ENCODE measurements at regions not wholly inside any gene's neighbourhood (a gene's known extent, or its start where the extent isn't known, plus 50 kb on each side); places are given as distances from the start of the nearest gene placed in this dataset.

DNA sequence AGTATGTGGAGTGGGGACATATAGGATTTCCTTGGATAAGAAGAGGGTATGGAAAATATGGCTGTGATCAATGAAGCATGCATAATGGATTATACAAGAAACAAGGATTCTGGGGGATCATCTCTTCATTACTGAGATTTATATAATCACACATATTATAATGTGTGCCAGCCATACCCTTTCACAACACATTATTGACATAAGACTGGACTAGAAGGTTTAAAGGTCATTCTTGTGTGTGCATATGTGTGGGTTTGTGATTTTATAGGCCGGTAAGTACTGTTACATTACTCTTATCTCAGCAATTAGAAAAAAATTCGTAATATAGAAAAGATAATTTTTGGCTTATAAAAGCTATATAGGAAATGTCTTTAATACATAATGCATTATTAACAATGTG, 62.2 kb upstream of the DCC start (continued):
- TF ChIP-seq, protein P1, sequence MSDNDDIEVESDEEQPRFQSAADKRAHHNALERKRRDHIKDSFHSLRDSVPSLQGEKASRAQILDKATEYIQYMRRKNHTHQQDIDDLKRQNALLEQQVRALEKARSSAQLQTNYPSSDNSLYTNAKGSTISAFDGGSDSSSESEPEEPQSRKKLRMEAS (CRISPR knock-in tag; IDR thresholded peaks at IDR 0.05): no peak
- TF ChIP-seq ZNF317 (CRISPR knock-in tag; IDR thresholded peaks at IDR 0.05; ENCODE audit: borderline replicate concordance, low read depth): no peak
- TF ChIP-seq SP1 (CRISPR knock-in tag; conservative IDR thresholded peaks at IDR 0.05): no peak
- TF ChIP-seq JUN (CRISPR knock-in tag; IDR thresholded peaks at IDR 0.05): no peak
- no peak for TF ChIP-seq ZNF671 (CRISPR knock-in tag; IDR thresholded peaks at IDR 0.05)

DNA sequence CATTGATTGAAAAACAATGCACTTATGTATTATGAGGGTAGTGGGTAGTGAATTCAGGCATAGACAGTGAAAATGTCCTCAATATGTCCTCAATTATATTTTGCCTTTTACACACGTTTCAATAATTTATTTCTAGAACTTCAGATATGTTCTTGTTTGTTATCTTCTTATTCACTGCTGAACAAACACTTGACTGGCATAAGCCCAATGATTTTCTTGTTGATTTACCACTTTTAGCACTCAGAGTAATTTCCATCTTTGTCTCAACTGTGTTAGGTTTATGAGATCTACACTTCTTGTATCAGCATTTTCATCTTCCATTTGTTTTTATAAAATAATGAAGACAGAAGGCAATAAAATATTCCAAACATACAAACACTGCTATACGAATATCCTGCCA, 61.8 kb upstream of the DCC start:
- no peaks in the 10 kb centered on the region for H3K36me3 Mint-ChIP-seq

DNA sequence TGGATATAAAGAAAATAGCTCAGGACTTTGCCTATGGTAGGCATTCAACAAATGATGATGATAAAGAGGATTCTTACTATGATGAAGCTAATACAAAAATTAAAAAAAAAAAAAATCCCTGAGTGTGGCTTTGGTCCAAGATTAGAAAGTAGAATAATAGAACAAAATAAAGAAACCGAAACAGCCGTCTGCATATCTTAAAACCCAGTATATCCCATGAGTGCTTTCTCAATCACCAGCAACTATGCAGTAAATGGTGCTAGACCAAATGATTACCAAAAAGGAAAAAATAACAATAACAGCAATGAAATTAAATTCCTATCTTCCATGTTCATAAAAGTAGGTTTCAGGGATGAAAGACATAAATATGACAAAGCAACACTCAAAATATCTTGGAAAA, 59.3 kb upstream of the DCC start:
- TF ChIP-seq NFATC4 (CRISPR knock-in tag; IDR thresholded peaks at IDR 0.05): no peak
- ATAC-seq (no peak), DNase-seq (ENCODE audit: low spot score) (no peak)
- H3K27me3 Mint-ChIP-seq (ENCODE audit: low read depth): no peaks in the 10 kb centered on the region
- no peak overlapping the region for H3K4me3 Mint-ChIP-seq
- peaks cover 3% of the 10 kb centered on the region; the same call in 1 of the 2 replicates for H3K9me3 Mint-ChIP-seq
- H3K27ac Mint-ChIP-seq: no peak overlapping the region
- no peaks in the 10 kb centered on the region for H3K36me3 Mint-ChIP-seq
- CTCF ChIA-PET: no interaction called here
- POLR2A ChIA-PET: interaction anchor here (0.6 kb wide), 1 partner anchor 286 kb away, joined by 3 read pairs; no protein-coding TSS in a partner anchor
- peaks cover 5% of the 10 kb centered on the region for H3K4me1 Mint-ChIP-seq

More for the DNA sequence above, 61.8 kb upstream of the DCC start:
- no peak overlapping the region for H3K27ac Mint-ChIP-seq
- H3K4me3 Mint-ChIP-seq: no peak overlapping the region
- TF ChIP-seq, protein P2, sequence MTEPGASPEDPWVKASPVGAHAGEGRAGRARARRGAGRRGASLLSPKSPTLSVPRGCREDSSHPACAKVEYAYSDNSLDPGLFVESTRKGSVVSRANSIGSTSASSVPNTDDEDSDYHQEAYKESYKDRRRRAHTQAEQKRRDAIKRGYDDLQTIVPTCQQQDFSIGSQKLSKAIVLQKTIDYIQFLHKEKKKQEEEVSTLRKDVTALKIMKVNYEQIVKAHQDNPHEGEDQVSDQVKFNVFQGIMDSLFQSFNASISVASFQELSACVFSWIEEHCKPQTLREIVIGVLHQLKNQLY (CRISPR knock-in tag; IDR thresholded peaks at IDR 0.05): no peak
- TF ChIP-seq EMX1 (CRISPR knock-in tag; IDR thresholded peaks at IDR 0.05) (no peak), IRF2 (CRISPR knock-in tag; IDR thresholded peaks at IDR 0.05; ENCODE audit: borderline replicate concordance, low read depth) (no peak), ZNF232 (CRISPR knock-in tag; IDR thresholded peaks at IDR 0.05) (no peak), HMGA2 (CRISPR knock-in tag; IDR thresholded peaks at IDR 0.05) (no peak), CREM (CRISPR knock-in tag; IDR thresholded peaks at IDR 0.05) (no peak), SMAD4 (CRISPR knock-in tag; IDR thresholded peaks at IDR 0.05) (no peak)
- no peak for ATAC-seq
- peaks cover 9% of the 10 kb centered on the region; the same call in 1 of the 2 replicates for H3K4me1 Mint-ChIP-seq
- POLR2A ChIA-PET: no interaction called here
- H3K27me3 Mint-ChIP-seq (ENCODE audit: low read depth): no peaks in the 10 kb centered on the region
- H3K9me3 Mint-ChIP-seq: no peaks in the 10 kb centered on the region; the same call in 1 of the 2 replicates
- no peak for DNase-seq (ENCODE audit: low spot score)
- CTCF ChIA-PET: interaction anchor here (1.6 kb wide), 1 partner anchor 10 kb away, joined by 3 read pairs; no protein-coding TSS in a partner anchor

DNA sequence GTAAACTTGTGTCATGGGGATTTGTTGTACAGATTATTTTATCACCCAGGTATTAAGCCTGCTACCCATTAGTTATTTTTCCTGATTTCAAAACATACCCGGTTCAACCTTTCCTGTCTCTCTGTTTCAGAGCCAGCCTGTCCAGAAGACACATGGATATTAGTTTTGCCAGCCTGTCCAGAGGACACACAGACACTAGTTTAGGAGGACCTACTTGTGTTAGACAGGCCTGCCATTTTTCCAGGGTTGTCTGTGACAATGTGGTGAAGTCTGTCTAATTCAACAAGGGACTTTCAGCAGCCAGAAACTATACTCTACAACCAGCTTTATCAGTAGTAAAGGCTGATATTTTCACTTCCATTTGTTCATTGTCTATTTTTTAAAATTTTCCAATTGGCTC, 56.1 kb upstream of the DCC start:
- no peak overlapping the region for H3K27ac Mint-ChIP-seq
- ChIA-PET CTCF (interaction anchor here (0.6 kb wide), 1 partner anchor 1403 kb away, joined by 3 read pairs; no protein-coding TSS in a partner anchor), POLR2A (no interaction called here)
- H3K9me3 Mint-ChIP-seq: peaks cover 3% of the 10 kb centered on the region; the same call in 1 of the 2 replicates
- no peaks in the 10 kb centered on the region for H3K36me3 Mint-ChIP-seq
- no peak overlapping the region for H3K4me3 Mint-ChIP-seq
- no peak for DNase-seq (ENCODE audit: low spot score)
- H3K4me1 Mint-ChIP-seq: peaks cover 33% of the 10 kb centered on the region
- no peaks in the 10 kb centered on the region for H3K27me3 Mint-ChIP-seq (ENCODE audit: low read depth)
- no peak for ATAC-seq
- TF ChIP-seq SMAD4 (CRISPR knock-in tag; IDR thresholded peaks at IDR 0.05) (no peak), NFATC4 (CRISPR knock-in tag; IDR thresholded peaks at IDR 0.05) (no peak), NR1H2 (CRISPR knock-in tag; IDR thresholded peaks at IDR 0.05) (no peak), KAT7 (CRISPR knock-in tag; IDR thresholded peaks at IDR 0.05; ENCODE audit: borderline replicate concordance) (no peak), CREM (CRISPR knock-in tag; IDR thresholded peaks at IDR 0.05) (no peak), RELA (CRISPR knock-in tag; IDR thresholded peaks at IDR 0.05; ENCODE audit: borderline replicate concordance) (no peak), GTF2I (CRISPR knock-in tag; conservative IDR thresholded peaks at IDR 0.05) (no peak), FOXJ3 (CRISPR knock-in tag; IDR thresholded peaks at IDR 0.05; ENCODE audit: borderline replicate concordance) (no peak), PRRX2 (CRISPR knock-in tag; IDR thresholded peaks at IDR 0.05) (no peak)
- TF ChIP-seq, protein P3, sequence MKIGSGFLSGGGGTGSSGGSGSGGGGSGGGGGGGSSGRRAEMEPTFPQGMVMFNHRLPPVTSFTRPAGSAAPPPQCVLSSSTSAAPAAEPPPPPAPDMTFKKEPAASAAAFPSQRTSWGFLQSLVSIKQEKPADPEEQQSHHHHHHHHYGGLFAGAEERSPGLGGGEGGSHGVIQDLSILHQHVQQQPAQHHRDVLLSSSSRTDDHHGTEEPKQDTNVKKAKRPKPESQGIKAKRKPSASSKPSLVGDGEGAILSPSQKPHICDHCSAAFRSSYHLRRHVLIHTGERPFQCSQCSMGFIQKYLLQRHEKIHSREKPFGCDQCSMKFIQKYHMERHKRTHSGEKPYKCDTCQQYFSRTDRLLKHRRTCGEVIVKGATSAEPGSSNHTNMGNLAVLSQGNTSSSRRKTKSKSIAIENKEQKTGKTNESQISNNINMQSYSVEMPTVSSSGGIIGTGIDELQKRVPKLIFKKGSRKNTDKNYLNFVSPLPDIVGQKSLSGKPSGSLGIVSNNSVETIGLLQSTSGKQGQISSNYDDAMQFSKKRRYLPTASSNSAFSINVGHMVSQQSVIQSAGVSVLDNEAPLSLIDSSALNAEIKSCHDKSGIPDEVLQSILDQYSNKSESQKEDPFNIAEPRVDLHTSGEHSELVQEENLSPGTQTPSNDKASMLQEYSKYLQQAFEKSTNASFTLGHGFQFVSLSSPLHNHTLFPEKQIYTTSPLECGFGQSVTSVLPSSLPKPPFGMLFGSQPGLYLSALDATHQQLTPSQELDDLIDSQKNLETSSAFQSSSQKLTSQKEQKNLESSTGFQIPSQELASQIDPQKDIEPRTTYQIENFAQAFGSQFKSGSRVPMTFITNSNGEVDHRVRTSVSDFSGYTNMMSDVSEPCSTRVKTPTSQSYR (CRISPR knock-in tag; IDR thresholded peaks at IDR 0.05): no peak
- TF ChIP-seq, protein P4, sequence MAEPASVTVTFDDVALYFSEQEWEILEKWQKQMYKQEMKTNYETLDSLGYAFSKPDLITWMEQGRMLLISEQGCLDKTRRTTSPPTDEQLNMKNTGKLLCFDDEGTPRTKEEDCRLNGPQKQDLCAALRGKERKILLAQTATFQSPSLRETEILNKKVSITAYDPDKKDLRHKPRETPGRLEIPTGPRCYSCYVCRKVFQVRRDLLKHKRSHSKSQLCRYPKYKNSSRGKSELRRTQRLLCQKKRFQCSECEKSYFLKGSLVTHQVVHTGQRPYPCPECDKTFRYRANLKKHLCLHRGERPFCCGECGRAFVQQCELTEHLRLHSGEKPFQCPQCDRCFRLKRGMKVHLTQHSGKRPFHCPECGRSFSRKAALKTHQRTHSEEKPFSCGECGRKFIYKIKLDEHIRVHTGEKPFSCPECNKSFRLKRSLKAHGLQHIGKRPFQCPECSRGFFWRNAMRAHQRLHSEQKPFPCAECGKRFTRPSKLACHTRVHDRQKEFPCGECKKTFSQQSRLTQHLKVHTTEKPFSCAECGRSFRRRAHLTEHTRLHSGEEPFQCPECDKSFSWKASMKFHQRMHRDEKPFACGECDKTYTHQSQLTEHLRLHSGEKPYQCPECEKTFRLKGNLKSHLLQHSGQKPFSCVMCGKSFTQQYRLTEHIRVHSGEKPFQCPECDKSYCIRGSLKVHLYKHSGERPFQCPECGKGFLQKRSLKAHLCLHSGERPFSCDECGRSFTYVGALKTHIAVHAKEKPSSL (CRISPR knock-in tag; conservative IDR thresholded peaks at IDR 0.05): no peak
- TF ChIP-seq, protein P5, sequence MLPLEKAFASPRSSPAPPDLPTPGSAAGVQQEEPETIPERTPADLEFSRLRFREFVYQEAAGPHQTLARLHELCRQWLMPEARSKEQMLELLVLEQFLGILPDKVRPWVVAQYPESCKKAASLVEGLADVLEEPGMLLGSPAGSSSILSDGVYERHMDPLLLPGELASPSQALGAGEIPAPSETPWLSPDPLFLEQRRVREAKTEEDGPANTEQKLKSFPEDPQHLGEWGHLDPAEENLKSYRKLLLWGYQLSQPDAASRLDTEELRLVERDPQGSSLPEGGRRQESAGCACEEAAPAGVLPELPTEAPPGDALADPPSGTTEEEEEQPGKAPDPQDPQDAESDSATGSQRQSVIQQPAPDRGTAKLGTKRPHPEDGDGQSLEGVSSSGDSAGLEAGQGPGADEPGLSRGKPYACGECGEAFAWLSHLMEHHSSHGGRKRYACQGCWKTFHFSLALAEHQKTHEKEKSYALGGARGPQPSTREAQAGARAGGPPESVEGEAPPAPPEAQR (CRISPR knock-in tag; IDR thresholded peaks at IDR 0.05): no peak
- TF ChIP-seq, protein P6, sequence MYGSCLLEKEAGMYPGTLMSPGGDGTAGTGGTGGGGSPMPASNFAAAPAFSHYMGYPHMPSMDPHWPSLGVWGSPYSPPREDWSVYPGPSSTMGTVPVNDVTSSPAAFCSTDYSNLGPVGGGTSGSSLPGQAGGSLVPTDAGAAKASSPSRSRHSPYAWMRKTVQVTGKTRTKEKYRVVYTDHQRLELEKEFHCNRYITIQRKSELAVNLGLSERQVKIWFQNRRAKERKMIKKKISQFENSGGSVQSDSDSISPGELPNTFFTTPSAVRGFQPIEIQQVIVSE (CRISPR knock-in tag; IDR thresholded peaks at IDR 0.05; ENCODE audit: borderline replicate concordance): no peak
